ENCODE measurements at regions not wholly inside any gene's neighbourhood (a gene's known extent, or its start where the extent isn't known, plus 50 kb on each side); places are given as distances from the start of the nearest gene placed in this dataset.
"Not testable (repeated sequence)": the region's sequence is repeated elsewhere in the genome, so short reads cannot be mapped to it uniquely, and the experiment has no call there.

DNA sequence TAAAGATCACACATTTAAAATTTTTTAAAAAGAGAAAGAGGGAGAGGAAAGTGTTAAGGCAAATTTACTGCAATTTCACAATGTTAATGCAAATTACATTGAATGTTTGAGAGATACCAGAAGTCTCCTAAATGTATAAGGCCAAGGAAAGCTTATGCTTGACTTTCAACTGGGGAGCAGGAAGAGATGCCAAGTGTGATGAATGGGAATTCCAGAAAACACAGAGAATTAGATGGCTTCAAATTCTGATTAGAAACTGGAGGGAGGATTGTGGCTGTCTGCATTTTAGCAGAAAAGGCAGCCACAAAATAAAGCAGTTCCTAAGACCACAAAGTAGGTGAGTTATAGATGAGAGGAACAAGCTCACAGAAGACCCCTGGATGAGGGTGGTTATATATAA lies 328.3 kb upstream of the CITED2 start:
- no peak for DNase-seq

GRCh38 chr6:139701695-139702094 lies 327.2 kb upstream of the CITED2 start:
- DNase-seq = no peak

- no peak for DNase-seq
These were observed 326.6 kb upstream of the CITED2 start for GRCh38 chr6:139701003-139701402.

GRCh38 chr6:139699911-139700310 lies 325.5 kb upstream of the CITED2 start:
- no peak for DNase-seq

DNA sequence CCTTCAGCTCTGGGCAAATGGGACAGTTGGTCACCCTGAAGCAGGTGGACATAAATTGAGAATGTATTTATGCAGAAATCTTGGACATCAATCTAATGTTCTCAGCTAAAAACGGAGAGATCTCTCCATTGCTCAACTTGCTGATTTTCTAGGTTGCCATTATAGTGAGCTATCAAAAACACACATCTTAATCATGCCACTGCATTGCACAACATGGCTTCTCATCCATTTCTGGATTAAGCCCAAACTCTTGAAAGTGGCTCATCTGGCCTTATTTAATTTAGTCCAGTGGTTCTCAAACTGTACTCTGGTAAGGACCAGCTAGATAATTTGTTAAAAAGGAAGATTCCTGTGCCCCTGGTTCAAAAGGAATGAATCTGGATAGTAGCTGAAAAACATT lies 324.9 kb upstream of the CITED2 start:
- no peak for DNase-seq

DNA sequence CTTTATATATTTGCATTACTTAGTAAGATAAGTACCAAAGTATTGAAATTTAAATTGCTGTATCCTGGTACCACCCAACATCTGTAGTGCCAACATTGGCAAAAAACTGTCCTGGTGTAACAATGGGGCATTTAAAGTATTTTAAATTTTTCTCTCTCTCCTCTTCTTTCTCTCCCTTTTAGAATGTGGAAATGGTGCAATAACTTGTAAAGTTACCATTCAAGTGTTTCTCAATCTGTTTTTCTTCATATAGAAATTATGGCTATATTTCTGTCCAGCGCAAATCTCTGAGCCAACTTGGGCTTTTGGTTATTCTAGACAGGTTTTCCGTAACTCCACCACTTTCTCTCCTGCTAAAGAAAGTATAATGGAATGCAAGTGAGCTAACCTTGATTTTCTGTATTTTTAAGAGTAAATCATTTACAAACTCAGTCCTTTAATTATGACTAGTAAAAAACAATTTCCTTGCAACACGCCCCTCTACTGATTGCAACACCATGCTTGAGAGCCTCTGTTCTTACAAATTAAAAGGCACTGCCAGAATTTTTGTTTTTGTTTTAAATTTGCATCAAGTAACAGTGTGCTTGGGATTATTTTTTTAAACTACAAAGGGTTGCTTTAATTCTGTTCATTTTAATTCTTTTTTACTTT lies 324.2 kb upstream of the CITED2 start:
- no peak for DNase-seq

GRCh38 chr6:139697856-139698255 lies 323.4 kb upstream of the CITED2 start:
- DNase-seq = not testable (repeated sequence)

- DNase-seq = not testable (repeated sequence)
These were observed 322.5 kb upstream of the CITED2 start for GRCh38 chr6:139696991-139697390.

GRCh38 chr6:139695361-139695760 lies 320.9 kb upstream of the CITED2 start:
- no peak for DNase-seq

DNA sequence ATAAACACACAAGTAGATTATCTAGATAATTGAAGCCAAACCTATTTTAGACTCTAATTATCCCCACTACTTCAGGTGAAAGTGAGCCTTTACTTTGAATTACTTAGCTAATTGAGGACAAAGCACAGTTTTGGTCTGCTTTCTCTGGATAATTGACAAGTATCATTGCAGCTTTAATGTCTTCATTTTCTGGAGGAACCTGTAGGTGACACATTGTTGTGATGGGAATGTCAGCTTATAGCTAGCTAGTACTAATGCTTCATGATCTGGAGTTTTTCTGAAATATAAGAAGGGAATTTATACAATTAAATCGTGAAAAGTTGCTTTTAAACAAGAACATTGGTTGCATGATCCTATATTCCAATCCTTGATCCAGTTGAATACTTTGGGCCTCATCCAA lies 319.3 kb upstream of the CITED2 start:
- DNase-seq = no peak

- DNase-seq = no peak
These were observed 315.6 kb upstream of the CITED2 start for GRCh38 chr6:139690007-139690406.

DNA sequence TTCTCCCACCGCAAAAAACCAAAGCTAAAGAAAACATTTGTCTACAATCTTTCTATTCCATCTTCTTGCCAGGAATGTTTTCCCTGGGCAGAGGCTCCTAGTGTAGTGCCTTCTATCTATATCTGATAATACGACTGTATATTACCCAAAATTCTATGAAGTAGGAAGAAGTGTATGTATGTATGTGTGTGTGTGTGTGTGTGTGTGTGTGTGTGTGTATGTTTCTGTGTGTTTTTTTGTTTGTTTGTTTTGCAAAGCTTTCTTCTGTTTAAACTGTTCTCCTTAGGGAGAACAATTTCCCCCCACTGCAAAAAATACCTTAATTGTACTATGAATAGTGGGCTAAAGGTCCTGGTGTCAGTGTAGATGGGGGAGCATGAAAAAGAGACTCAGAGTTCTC lies 312.6 kb upstream of the CITED2 start:
- DNase-seq = no peak

- no peak for DNase-seq
These were observed 311.9 kb upstream of the CITED2 start for GRCh38 chr6:139686308-139686707.

GRCh38 chr6:139685009-139685408 lies 310.6 kb upstream of the CITED2 start:
- DNase-seq = no peak

- DNase-seq = no peak
These were observed 306.4 kb upstream of the CITED2 start for GRCh38 chr6:139680819-139681218.

DNA sequence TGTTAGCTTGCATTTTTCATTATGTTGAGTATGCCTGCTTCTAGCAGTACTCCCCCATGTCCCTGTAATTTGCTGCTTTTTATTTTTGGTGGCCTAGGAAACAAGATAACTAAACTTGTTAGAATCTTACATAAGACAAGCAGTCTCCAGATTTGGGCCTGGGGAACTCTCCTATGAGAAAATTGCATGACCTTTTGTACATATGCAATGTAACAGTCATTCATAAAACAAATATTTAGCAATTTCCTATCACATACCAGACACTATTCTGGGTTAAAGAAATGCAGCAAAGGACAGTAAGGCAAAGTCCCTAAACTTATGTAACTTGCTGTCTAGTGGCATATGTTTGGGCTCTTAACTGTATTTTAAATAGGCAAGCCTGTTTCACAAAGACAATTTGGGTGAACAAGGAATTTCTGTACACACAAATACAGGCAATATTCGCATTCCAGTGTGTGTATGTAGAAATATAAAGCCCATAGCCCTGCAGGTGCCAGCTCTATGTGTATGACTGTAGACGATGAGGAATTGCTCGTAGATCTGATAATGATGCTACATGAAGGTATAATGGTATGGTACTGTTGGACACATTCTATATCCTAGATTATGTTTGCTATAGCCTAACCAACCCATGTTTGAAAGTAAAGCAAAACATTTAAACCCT lies 305.2 kb upstream of the CITED2 start:
- DNase-seq = no peak

GRCh38 chr6:139676718-139677117 lies 302.3 kb upstream of the CITED2 start:
- DNase-seq = no peak

DNA sequence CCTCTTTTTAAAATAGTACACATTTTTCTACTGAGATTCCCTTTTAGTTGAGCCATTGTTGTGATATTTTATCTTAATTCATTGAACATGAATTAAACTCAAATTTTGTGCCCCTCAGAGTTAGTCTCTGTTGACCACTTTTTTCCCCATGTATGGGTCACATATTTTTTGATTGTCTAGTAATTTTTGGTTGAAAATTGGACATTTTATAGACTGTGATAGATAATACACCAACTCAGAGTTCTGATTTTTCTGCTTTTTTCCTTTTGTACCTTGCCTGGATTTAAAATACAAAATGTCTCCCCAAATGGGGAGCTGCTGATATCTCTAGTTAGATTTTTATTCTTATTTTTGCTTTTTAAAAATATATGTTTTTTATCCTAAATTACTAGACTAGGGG lies 291.8 kb upstream of the CITED2 start:
- no peak for DNase-seq

GRCh38 chr6:139663996-139664395 lies 289.5 kb upstream of the CITED2 start:
- no peak for DNase-seq

- DNase-seq = no peak
These were observed 285.3 kb upstream of the CITED2 start for GRCh38 chr6:139659711-139660110.

DNA sequence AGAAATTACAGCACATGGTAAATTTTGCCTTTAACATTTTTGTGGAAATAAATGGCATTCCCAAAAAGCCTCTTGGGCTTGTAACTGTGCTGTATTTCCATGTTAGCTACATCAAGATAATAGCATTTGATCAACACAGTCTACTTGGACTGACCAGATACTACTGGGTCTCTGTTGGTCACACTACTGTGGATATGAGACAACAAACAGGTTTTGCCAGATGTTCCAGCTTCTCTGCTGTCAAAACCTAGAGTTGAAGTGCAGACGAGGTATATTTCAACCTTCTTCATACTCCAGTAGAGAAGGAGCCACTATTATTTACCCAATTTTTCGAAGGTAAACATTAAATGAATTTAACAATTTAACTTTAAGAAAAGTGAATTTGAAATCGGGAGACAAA lies 284.7 kb upstream of the CITED2 start:
- no peak for DNase-seq

DNA sequence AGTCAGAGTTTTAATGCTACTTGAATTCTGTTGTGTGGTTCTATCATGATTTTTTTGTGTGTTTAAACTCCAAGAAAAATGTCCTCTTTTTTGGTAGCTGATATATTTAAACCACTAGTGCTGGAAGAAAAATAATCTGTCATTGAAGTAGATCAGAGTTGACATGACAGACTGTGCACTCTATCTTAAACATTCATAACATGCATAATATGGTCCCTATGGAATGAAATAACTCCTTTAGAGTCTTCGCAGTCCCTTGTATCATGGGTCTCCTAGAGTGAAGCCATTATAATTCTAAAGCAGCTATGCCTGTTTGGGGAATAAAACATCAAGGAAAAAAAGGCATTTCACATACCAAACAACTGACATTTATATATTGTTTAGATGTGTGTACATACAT lies 282.7 kb upstream of the CITED2 start:
- DNase-seq = no peak

- DNase-seq = no peak
These were observed 281.6 kb upstream of the CITED2 start for GRCh38 chr6:139655783-139656705.
